HG02571 (cell line): ENCODE measurements at regions not wholly inside any gene's neighbourhood (a gene's known extent, or its start where the extent isn't known, plus 50 kb on each side); places are given as distances from the start of the nearest gene placed in this dataset.
"Not testable (repeated sequence)": the region's sequence is repeated elsewhere in the genome, so short reads cannot be mapped to it uniquely, and the experiment has no call there.

Experiments
- ATAC-seq: cut with Tn5 transposase; IDR thresholded peaks from one replicate; pipeline ENCODE4 v1.9.1; 2021; ENCODE audit warnings: mild to moderate bottlenecking, moderate library complexity; ENCODE audit not compliant: unreplicated experiment

DNA sequence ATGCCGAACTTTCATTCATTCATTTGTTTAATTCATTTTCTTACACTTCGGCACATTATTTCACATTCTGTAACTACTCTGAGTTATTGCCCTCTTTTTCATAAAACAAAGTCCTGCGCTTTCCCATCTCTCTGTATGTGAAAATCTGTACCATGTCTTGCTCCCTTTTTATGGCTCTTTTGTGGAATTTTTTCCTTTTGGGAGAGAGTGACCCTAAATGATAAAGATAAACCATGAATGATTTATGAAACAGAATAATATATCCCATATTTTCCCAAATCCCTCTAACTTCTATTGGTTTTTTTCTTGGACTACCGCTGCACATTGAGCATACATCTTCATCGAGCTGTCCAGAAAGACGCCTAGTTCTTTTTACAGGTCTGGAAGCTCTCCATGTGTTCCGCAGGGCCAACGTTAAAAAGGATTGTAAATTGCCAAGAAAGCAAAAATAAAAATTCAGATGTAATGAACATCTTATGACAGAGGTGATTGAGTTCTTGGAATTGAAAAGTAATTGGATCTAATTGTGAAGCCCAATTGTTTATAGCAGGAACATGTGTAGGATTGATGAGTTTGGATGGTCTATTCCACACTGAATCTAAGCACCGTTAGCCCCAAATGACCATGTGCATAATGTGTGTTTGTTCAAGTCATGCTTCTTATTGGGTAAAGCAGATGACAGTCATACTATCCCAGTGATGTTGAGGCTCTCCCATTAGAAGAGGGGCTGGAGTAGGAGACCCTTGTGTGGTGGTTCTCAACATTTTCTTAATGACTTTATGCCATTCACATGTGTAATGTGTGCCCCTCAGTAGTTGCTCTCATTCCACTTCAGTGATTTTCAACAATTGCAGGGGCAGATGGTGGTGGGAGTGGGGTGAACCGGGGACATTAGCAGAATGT is 378.9 kb downstream of the DLEU7 start:
- ATAC-seq, result no peak

DNA sequence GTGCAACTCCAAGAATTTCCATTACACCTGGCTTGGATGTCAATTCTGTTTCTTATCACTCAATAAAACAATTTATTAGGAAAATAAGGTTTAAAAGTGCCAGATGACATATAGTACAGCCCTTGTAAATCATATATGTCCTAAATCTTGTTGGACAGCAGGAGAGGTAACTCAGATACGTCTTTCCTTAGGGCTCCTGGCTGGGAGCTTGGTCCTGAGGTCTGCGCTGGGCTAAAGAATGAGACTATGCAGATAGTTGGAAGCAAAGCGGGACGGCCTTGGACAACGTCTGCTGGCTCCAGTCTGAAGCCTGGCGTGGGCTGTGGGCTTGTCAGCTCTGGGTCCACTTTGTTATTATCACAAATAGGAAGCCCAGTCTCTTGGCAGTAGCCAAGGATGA is 377.0 kb downstream of the DLEU7 start:
- no peak for ATAC-seq

DNA sequence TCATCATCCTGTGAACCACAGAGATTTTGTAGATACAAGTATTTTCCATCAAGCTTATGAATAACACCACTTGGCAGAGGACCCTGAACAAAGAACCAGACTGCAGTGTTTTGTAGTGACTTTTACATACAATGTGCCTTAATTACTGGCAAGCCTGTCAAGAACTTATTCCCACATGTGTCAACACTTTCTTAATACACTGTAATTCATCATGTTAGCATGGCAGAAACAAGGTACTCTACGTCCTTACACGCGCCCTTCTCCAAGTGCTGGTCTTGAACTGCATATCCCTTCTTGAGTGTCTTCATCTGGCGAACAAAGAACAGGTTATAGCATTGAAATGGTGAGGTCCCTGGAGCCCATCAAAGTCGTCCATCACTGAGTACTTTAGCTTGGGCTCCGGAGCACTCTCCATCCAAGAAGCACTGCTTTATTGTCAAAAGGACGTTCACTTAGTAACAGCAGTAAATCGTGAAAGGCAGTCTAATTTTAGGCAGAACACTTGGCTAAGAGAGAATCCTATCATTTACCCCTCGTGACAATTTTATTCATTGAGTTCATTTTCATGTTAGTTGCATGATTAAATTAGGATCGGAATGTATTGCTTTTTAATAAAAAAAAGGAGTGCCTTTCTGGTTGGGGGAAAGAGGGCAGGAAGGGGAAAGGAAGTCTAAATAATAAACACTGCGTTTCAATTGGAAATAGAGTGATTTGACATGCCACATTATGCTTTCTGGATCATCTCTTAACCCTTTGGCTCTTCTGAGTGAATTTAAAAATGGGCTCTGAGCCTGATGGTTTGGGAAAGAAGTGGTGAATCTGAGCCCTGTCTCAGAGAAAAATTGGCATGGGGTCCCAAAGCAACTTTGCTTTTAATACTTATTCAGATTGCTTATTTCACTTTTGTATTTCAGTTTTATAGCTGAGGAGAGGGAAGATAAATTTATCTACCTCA is 376.1 kb downstream of the DLEU7 start:
- no peak for ATAC-seq

DNA sequence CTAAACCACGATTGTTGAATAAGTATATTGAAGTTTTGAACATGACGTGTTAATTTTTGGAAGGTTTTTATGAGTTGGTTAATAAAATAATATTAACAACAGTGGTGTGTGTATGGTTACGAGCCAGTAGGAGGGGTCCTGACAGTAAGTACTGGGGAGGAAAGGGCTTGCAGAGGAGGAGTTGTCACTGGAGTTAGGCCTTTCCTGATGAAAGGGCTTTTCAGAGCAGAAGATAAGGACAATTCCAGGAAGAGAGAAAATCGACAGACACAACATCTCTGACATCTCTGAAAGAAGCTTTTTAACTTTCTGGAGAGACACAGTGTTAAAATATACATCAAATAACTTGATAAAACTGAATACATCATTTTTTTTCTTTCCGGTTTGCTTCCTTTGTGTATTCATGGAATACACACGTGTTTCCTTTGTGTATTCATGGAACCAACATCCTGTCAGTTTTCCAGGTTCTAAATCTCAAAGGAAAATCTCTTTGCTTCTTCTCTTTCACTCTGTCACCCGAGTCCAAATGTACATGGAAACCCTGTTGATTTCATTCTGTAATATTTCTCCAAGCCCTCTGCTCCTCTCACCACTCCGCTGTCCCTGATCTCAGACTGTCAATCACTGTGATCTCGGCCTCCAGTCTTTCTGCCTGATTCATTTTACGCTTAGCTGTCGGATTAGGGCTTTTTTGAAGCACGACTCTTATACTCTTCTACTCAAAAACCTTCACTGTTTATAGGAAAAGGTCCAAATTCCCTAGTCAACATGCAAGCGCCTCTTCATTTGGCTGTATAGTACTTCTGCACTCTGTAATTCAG is 374.4 kb downstream of the DLEU7 start:
- no peak for ATAC-seq

DNA sequence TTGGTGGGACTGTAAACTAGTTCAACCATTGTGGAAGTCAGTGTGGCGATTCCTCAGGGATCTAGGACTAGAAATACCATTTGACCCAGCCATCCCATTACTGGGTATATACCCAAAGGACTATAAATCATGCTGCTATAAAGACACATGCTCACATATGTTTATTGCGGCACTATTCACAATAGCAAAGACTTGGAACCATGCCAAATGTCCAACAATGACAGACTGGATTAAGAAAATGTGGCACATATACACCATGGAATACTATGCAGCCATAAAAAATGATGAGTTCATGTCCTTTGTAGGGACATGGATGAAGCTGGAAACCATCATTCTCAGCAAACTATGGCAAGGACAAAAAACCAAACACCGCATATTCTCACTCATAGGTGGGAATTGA is 370.4 kb downstream of the DLEU7 start:
- not testable (repeated sequence) for ATAC-seq

DNA sequence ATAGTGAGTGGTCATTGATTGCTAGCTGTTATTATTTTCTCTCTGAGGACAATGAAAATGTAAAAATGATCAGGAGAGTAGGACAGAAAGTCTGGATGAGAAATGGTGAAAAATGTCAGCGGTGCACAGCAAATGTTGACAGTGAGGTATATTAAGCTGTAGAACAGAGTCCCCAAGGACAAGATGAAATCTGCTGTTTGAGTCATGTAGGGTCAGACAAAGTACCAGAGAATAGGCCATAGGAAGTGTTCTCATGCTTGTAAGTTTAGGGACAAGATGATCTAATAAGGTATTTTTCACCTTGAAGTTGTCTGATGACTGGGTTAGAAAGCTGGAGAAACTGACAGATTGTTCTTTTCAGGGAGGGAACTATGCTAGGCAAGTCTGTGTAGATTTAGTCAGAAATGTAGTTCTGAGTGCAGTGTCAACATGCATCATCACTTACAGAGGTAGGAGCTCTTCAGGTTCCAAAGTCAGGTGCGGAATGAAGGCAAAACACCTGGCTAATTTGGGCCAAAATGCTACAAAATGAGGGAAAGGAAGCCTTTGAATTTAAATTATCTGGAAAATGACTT is 369.3 kb downstream of the DLEU7 start:
- ATAC-seq, result no peak

DNA sequence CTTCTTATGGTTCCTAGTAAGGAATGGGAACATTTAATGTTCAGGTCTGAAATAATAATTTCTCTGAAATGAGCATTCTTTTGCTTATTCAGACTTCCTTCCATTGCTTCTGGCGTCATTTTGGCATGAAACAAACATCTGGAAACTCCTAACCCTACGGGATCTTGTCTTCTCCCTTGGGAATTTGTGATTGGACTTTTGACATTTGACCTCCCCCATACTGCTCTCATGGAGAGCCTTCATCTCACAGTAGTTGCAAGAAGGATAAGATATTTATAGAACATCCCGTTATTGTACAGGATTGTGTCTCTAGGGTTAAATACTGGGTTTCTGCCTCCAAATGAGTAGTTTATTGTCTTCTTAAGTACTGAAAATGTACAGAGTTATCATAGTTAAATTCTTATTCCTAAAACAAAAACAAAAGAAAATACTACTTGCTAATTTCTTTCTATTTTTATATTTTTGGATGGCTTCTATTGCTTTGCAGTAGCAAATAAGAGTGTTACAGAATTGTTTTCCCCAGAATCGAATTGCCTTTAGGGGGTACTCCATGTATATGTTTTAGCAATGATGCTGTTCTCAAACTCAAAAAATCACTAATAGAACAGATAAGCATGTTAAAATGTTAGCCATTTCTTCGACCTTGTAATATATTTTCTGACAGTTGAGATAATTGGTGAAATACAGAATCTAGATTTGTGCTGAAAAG is 366.8 kb downstream of the DLEU7 start:
- ATAC-seq, result no peak

DNA sequence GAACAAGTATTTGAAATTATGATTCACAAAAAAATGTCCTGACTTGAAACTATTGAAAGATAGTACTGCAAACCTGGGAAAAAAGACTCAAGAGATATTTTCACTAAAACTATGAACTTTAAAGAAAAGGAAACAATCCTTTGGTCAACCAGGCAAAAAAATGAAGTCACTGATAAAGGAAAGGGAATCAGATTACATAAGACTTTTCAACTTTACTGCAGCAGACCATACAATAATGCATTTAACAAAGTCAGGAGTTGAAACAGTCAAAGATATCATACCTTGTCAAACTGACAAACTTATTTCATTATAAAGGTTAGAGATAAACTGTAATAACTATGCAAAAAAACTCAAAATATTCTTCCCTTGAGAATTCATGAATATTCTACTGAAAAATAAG is 361.6 kb downstream of the DLEU7 start:
- no peak for ATAC-seq

DNA sequence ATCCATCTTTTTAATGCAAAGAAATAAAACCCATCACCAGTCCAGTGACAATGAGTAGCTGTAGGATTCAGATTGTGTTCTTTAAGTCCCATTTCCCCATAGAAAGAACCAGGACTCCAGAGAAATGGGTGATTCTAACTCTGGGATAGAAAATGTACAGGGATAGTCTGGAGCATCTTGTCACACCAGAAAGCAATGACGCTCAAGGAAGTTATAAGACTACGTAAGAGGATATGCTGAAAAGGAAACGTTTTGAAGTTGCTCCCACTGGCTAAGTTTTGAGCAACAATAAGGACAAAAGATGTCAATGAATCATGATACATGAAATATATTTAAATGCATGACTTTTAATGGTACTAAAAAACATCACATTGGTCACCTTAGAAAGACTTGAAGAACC is 360.1 kb downstream of the DLEU7 start:
- no peak for ATAC-seq

DNA sequence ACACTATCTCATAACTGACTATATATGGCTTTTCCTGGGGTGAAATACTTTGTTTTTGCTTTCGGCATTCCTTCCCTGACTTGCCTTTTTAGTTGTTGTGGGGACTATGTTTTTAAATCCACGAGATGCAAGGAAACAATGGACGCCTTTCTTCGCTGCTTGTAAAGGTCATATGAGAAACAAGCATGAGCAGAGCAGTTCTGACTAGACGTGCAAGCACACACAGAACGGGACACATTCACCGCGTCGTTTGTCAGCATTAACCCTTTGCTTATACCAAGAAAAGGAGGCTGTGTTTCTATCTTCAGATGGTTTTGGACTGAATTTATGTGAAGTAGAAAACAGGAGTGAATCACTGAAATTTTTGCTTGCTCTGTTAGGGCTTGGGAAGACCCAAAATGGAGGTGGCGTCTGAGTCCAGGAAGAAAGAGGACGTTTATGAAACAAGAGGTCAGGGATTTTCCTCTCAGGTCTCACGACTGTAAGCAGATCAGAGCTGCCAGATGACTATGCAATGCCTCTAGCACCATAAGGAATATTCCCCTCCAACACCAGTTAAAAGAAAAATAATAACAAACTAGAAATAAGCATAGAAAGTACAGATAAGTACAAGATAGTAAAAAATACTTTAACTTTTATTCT is 358.9 kb downstream of the DLEU7 start:
- no peak for ATAC-seq

DNA sequence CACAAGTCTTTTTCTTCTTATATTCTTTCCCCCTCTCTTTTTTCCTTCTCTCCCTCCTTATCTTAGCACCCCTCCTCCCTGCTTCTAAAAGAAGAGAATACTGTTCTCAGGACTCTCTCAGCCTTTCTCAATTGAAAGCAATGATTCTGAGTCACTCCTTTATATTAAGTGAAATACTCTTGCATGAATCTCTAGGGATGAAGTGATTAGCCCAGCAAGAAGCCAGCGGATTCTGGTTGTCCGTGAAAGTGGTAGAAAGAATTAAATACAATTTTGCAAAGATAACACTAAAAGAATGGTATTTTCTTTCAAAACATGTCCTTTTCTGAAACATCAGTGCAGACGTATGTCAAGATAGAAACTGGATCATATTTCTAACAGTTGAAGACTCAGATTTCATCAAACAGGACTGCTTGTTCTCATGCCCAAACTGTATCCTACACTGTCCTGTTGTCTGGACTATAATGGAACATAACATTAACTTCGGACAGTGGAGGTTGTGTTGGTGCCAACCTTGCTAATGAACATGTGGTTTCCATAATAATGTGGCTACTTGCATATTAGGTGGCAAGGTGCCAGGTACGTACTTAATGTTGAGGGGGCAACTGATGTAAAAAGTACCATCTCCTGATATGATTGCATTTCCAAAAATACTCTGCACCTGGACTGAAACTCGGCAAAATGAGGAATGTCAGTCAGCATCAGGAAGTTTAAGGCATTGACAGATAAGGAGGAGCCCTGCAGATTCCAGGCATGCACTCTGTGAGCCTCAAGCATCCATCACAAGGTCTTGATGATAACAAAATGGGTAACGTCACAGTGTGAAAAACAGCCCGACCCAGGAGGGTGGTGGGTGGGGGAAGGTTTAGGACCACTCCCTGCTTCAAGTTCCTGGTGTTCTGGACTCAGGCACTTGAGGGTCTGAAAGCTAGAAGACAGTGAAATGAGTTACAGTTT is 357.2 kb downstream of the DLEU7 start:
- no peak for ATAC-seq

DNA sequence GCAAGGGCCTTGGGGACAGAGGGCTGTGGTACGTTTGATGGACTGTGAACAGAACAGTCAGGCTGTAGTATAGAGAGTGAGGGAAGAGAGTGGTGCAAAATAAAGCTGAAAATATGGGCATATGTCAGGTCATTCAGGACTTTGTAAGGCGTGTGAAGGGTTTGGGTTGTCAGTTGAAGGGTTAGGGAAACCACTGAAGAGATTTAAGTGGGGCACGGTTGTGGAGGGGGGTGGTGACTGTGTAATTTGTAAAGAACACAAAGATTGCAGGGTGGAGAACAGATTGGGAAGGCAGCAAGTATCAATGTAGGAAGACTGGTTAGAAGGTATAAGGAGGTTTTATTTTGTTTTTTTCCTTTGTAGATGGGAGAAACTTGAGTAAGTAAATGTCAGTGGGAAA is 349.8 kb downstream of the DLEU7 start:
- ATAC-seq, result no peak

DNA sequence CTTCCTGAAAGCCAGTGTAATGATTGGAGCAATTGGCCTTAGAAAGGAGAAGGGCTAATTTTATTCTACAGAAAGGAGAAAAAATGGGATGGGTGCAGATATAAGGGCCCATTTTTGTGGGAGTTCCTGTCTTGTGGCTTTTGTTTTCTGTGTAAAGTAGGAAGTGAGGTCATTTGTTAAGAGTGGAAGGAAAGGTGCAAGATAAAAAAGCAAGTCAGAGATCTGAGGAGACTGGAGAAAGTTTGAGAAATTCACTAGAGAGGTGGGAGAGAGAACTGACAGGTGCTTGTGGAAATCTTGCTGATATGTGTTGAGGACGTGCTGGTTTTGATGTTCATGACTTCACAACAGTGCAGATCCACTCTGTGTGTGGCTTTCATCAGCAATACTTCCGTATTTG is 349.4 kb downstream of the DLEU7 start:
- ATAC-seq, result no peak

DNA sequence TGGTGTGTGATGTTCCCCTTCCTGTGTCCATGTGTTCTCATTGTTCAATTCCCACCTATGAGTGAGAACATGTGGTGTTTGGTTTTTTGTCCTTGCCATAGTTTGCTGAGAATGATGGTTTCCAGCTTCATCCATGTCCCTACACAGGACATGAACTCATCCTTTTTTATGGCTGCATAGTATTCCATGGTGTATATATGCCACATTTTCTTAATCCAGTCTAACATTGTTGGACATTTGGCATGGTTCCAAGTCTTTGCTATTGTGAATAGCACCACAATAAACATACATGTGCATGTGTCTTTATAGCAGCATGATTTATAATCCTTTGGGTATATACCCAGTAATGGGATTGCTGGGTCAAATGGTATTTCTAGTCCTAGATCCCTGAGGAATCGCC is 340.3 kb downstream of the DLEU7 start:
- not testable (repeated sequence) for ATAC-seq

DNA sequence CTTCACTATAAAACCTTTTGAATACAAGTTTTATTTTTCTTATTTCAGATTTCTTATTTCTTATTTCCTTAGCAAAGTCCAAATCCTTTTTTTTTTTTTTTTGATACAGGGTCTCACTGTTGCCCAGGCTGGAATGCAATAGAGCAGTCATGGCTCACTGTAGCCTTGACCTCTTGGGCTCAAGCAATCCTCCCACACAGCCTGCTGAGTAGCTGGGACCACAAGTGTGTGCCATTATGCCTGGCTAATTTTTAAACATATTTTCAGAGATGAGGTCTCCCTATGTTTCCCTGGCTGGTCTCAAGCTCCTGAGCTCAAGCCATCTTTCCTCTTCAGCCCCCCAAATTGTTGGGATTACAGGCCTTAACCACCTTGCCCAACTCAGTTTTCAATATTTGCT is 334.3 kb downstream of the DLEU7 start:
- ATAC-seq, result no peak

DNA sequence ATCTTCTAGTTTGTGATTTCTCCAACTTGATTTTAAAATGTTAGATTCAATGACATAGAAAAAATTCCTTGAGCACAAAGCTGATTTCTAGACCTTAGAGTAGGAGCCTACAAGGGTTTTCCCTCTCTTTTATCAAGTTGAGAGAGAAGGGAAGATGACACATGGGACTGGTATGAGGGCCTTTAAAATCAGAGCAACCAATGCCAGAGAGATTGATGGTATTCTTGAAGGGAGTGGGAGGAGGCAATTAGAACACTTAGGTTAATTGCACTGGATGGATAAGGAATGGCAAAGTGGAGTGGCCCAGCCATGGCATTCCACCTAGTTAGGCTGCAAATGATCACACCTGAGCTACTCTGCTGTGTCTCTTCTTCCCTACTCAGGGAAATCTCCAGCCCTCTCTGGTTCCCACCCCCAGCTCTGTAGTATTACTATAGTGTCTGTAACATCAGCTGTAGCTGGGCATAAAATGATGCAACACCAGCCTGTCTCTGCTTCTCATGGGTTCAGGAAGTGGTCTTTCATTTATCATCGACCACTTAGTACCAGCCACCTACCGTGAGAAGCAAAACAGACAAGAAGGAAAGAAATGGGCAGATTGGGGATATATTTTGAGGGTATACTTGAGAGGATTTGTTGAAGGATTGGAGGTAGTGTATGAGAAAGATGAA is 333.6 kb downstream of the DLEU7 start:
- no peak for ATAC-seq

DNA sequence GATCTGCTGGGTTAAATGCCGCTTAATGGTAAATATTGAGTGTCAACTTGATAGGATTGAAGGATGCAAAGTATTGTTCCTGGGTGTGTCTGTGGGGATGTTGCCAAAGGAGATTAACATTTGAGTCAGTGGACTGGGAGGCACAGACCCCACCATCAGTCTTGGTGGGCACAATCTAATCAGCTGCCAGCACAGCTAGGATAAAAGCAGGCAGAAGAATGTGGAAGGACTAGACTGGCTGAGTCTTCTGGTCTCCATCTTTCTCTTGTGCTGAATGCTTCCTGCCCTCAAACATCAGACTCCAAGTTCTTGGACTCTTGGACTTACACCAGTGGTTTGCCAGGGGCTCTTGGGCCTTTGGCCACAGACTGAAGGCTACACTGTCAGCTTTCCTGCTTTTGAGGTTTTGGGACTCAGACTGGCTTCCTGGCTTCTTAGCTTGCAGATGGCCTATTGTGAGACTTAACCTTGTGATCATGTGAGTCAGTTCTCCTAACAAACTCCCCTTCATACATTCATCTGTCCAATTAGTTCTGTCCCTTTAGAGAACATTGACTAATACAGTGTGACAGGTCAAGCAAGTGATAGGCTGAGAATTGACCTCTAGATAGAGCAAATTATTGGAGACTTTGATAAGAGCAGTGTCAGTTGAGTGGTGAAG is 332.5 kb downstream of the DLEU7 start:
- not testable (repeated sequence) for ATAC-seq
